Mesodermal cell (in vitro differentiated cells): ENCODE measurements at regions not wholly inside any gene's neighbourhood (a gene's known extent, or its start where the extent isn't known, plus 50 kb on each side); places are given as distances from the start of the nearest gene placed in this dataset.
"Not testable (repeated sequence)": the region's sequence is repeated elsewhere in the genome, so short reads cannot be mapped to it uniquely, and the experiment has no call there.

Source experiments
- H3K27ac ChIP-seq: 2 replicates; pipeline ENCODE4 v1.7.0; 2013; ENCODE audit warnings: mild to moderate bottlenecking, low read depth, low read length, moderate library complexity; ENCODE audit not compliant: severe bottlenecking
- H3K36me3 ChIP-seq: 2 replicates; pipeline ENCODE4 v1.7.1; 2013; ENCODE audit warnings: mild to moderate bottlenecking, low read length, moderate library complexity; ENCODE audit not compliant: control insufficient read depth, insufficient read depth
- H3K4me1 ChIP-seq: one replicate; pipeline ENCODE4 v1.7.1; 2013; ENCODE audit warnings: mild to moderate bottlenecking, low read length; ENCODE audit not compliant: insufficient read depth, control insufficient read depth, poor library complexity, severe bottlenecking
- H3K4me3 ChIP-seq: 2 replicates; pipeline ENCODE4 v1.7.0; 2013; ENCODE audit warnings: low read length, control low read depth, mild to moderate bottlenecking; ENCODE audit not compliant: insufficient read depth, poor library complexity, severe bottlenecking; ENCODE audit errors: extremely low read depth
- H3K9me3 ChIP-seq: 2 replicates; pipeline ENCODE4 v1.7.1; 2013; ENCODE audit warnings: mild to moderate bottlenecking, low read length, moderate library complexity; ENCODE audit not compliant: control insufficient read depth
- WGBS, 2 experiments: methylation state at CpG; one replicate each; pipeline ENCODE4 v1.1.5; 2013; ENCODE audit warnings: missing lambda C conversion rate in 2 of 2; ENCODE audit not compliant: insufficient coverage in 2 of 2; 5-methylcytosine and 5-hydroxymethylcytosine counted together

- Histone ChIP-seq H3K27ac (no peak overlapping the region), H3K9me3 (no peaks in the 10 kb centered on the region), H3K4me1 (no peaks in the 10 kb centered on the region), H3K4me3 (no peak overlapping the region), H3K36me3 (no peaks in the 10 kb centered on the region)
- WGBS, 2 experiments: 40% methylated on average over 1 of the region's 2 CpGs; no CpG with 5 or more reads in 1 of the 2 experiments
Observed at GRCh38 chr1:185661971-185662370, 72.2 kb upstream of the HMCN1 start.

GRCh38 chr1:185656663-185657062 lies 77.5 kb upstream of the HMCN1 start:
- 83 to 92% methylated on average over 2 of the region's 3 CpGs for WGBS, 2 experiments
- H3K36me3 ChIP-seq: no peaks in the 10 kb centered on the region
- H3K4me1 ChIP-seq: no peaks in the 10 kb centered on the region
- H3K27ac ChIP-seq: no peak overlapping the region
- no peak overlapping the region for H3K4me3 ChIP-seq
- H3K9me3 ChIP-seq: peaks cover 8% of the 10 kb centered on the region

GRCh38 chr1:185654952-185655314 lies 79.3 kb upstream of the HMCN1 start:
- no peaks in the 10 kb centered on the region for H3K4me1 ChIP-seq
- peaks cover 14% of the 10 kb centered on the region for H3K9me3 ChIP-seq
- H3K36me3 ChIP-seq: no peaks in the 10 kb centered on the region
- H3K4me3 ChIP-seq: no peak overlapping the region
- peak overlapping the region; percentile 58 for H3K27ac ChIP-seq

- Histone ChIP-seq H3K36me3 (no peaks in the 10 kb centered on the region), H3K4me1 (no peaks in the 10 kb centered on the region), H3K4me3 (no peak overlapping the region), H3K9me3 (peaks cover 17% of the 10 kb centered on the region), H3K27ac (peak overlapping the region; percentile 72)
- WGBS, 2 experiments: 78 to 89% methylated on average over 1 to 3 of the region's 4 CpGs
Observed at GRCh38 chr1:185654199-185654951, 79.8 kb upstream of the HMCN1 start.

GRCh38 chr1:185653615-185654014 lies 80.6 kb upstream of the HMCN1 start:
- no peak overlapping the region for H3K4me3 ChIP-seq
- no peak overlapping the region for H3K27ac ChIP-seq
- no peaks in the 10 kb centered on the region for H3K36me3 ChIP-seq
- peaks cover 17% of the 10 kb centered on the region for H3K9me3 ChIP-seq
- no peaks in the 10 kb centered on the region for H3K4me1 ChIP-seq
- WGBS, 2 experiments: 89% methylated on average over 1 of the region's 1 CpG; no CpG with 5 or more reads in 1 of the 2 experiments

- Histone ChIP-seq H3K4me3 (no peak overlapping the region), H3K27ac (no peak overlapping the region), H3K36me3 (no peaks in the 10 kb centered on the region), H3K4me1 (peaks cover under 1% of the 10 kb centered on the region), H3K9me3 (peaks cover 17% of the 10 kb centered on the region)
- WGBS, 2 experiments: 88% methylated on average over 1 of the region's 2 CpGs; no CpG with 5 or more reads in 1 of the 2 experiments
Observed at GRCh38 chr1:185652348-185652747, 81.8 kb upstream of the HMCN1 start.

- no peak overlapping the region for H3K27ac ChIP-seq
- WGBS, 2 experiments: 81 to 100% methylated on average over 3 of the region's 3 CpGs
- peaks cover 9% of the 10 kb centered on the region for H3K4me1 ChIP-seq
- no peaks in the 10 kb centered on the region for H3K36me3 ChIP-seq
- H3K4me3 ChIP-seq: no peak overlapping the region
- peaks cover 17% of the 10 kb centered on the region for H3K9me3 ChIP-seq
Observed at GRCh38 chr1:185650602-185651230, 83.5 kb upstream of the HMCN1 start.

GRCh38 chr1:185648858-185649589 lies 85.2 kb upstream of the HMCN1 start:
- Histone ChIP-seq H3K4me1 (peaks cover 12% of the 10 kb centered on the region), H3K36me3 (no peaks in the 10 kb centered on the region), H3K4me3 (no peak overlapping the region), H3K27ac (no peak overlapping the region), H3K9me3 (peaks cover 25% of the 10 kb centered on the region)
- WGBS, 2 experiments: 97 to 98% methylated on average over 19 to 36 of the region's 38 CpGs

- H3K27ac ChIP-seq: peak overlapping the region; percentile 98
- H3K4me3 ChIP-seq, H3K36me3 ChIP-seq: not testable (repeated sequence)
- peaks cover 26% of the 10 kb centered on the region for H3K9me3 ChIP-seq
- 87 to 96% methylated on average over 10 of the region's 12 CpGs for WGBS, 2 experiments
- peaks cover 12% of the 10 kb centered on the region for H3K4me1 ChIP-seq
Observed at GRCh38 chr1:185647597-185648267, 86.5 kb upstream of the HMCN1 start.

- H3K4me1 ChIP-seq: peaks cover 12% of the 10 kb centered on the region
- no peak overlapping the region for H3K4me3 ChIP-seq
- peaks cover 18% of the 10 kb centered on the region for H3K9me3 ChIP-seq
- peak overlapping the region; percentile 98 for H3K27ac ChIP-seq
- H3K36me3 ChIP-seq: no peaks in the 10 kb centered on the region
- WGBS, 2 experiments: 4 to 10% methylated on average over 1 to 3 of the region's 3 CpGs
Observed at GRCh38 chr1:185646202-185646683, 87.9 kb upstream of the HMCN1 start.
